RPMI8226 (cell line): ENCODE measurements at regions not wholly inside any gene's neighbourhood (a gene's known extent, or its start where the extent isn't known, plus 50 kb on each side); places are given as distances from the start of the nearest gene placed in this dataset.

Source experiments
- DNase-seq: peaks from one replicate; pipeline ENCODE4 v3.0.0-alpha.2; 2015

DNA sequence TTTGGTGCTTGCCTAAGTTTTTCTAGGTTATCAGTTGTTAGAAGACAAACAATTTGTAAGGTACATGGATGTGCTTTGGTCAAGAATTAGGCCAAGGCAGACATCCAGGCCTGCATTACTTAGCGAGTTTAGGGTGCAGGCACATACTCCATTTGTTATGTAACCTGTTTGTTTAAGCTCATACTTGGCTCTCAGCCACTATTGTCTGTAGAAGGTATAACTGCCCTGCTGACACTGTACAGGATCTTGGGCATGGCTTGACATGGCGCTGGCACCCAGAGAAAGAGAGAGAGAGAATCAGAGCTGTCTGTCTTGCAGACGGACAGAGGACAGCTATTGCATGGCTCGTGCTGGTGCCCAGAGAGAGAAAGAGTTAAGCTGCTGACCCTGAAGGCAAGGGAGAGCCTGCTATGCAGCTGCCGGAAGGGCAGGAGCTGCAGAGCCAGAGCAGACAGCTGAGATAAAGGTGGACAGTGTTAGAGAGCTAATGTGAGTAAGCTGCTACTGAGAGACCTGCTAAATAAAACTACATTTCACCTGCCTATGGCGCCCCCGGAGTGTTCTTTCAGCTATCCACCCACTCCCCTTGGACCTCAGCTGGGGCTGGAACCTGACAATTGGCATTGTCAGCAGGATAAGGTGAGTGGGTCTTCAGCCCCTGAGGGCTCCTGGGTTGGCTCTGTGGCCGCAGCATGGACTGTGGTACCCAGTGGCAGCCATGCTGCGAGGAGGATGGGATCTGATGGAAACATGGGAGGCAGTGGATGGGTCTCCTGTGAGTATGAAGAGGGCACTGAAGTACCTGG is 120.9 kb upstream of the TMEM106B start:
- DNase-seq: no peak

- no peak for DNase-seq
Measured at GRCh38 chr7:12090757-12091221, 120.3 kb upstream of the TMEM106B start.

DNA sequence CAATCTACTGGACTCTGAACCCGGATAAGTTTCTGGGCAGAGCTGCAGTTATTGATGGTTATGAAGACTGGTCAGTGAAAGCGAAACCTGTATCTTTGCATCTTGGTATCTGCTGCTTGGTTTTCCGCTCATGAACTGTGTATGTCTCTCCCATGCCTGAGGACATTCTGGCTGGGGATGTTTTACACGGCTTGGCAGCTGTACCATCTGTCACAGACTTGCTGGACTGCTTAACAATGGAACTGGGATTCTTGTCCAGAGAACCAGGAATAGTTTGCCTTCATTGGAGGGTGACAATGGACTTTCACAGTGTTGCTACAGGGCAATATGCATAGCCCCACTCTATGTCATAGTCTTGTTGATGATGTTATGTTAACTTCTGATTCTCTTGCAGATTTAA is 119.9 kb upstream of the TMEM106B start:
- no peak for DNase-seq

DNA sequence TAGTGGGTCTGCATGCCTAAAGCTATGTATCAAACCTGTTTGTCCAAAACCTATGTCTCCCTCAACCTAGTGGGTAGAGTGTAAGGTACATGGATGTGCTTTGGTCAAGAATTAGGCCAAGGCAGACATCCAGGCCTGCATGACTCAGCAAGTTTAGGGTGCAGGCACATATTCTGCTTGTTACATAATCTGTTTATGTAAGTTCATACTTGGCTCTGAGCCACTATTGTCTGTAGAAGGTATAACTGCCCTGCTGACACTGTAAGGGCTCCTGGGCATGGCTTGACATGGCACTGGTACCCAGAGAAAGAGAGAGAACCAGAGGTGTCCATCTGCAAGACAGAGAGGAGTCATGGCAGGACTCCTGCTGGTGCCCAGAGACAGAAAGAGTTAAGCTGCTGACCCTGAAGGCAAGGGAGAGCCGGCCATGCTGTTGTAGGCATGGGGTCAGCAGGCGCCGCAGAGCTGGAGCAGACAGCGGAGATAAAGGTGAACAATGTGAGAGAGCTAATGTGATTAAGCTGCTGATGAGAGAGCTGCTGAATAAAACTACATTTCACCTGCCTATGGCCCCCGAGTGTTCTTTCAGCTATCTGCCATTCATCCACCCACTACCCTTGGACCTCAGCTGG is 118.5 kb upstream of the TMEM106B start:
- no peak for DNase-seq

GRCh38 chr7:12093365-12093764 is 117.7 kb upstream of the TMEM106B start:
- DNase-seq: no peak

DNA sequence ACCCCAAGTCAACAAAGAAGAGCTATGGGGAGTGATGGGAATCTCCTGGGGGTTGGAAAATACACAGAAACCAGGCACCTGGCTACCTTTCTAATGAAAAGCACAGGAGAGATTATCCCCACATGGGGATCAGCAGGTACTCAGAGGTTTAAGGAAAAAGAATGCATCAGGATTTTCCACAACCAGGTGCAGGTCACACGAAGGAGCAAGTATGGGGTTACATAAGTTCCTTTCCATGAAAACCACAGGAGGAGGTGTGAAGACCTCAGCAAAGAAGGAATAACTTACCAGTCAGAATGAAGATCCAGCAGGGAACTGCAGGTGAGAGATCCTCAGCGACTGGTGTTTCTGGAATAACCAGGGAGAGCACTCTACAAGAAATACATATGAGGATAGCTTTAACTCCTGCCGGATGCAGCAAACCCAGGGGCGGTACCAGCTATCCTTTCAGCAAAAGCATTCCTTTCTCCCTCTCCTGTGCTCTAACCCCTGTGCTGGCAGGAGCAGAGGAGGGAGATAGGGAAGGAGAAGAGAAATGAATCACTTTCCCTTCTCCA is 116.7 kb upstream of the TMEM106B start:
- DNase-seq: no peak

GRCh38 chr7:12102126-12102525 is 109.0 kb upstream of the TMEM106B start:
- no peak for DNase-seq

- DNase-seq: no peak
Measured at GRCh38 chr7:12102527-12102926, 108.6 kb upstream of the TMEM106B start.

DNA sequence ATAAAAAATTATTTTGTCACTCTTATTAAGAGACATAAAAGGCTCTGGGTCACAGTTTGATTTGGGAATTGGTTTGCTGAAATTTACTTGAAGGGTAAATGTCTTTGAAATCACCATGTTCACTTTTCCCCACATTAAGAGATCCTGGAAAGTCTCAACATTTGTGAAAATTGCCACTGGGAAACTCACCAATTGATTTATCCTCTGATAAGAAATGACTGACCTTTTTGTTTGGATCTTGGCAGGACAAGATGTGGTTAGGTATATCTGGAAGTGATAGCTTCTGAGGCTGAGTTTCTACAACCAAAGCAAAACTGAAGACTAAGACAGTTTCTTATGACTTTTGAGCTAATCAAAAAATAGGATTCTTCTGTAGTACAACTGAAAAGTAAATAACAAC is 107.1 kb upstream of the TMEM106B start:
- DNase-seq: no peak

DNA sequence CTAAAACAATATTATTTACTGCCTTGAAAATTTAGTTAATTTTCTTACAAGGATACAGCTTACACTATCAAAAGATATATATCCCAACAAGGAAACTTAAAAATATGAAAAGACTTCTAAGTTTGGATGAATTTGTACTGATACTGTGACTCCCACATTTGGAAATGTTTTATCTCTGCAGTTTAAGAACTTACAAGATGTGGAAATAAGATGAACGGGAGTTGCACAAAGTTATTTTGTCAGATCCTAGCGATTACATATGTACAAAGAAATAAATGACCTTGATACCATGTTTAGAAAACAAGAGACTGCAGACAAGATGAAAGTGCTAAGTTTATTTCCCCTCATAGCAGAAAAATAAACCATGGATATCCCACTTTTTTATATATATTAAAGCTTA is 103.7 kb upstream of the TMEM106B start:
- DNase-seq: no peak

DNA sequence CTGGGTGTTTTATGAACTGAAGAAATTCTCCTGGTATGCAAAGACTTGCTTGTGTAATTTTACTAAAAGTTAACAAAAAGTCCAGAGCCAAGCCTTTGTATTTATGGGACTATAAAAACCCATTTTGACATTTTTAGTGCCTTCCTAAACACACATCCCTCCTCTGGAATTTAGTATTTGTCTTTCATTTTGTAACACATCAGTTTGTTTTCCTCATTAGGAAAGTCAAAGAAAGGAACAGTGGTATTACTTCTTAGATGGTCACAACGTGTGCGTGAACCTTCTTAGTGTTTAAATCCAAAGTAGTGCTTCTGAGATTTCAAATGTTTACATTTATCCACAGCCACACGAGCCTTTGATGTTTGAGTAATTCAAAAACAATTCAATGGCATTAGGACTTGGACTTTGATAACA is 103.2 kb upstream of the TMEM106B start:
- no peak for DNase-seq

- no peak for DNase-seq
Measured at GRCh38 chr7:12110425-12110824, 100.7 kb upstream of the TMEM106B start.

- no peak for DNase-seq
Measured at GRCh38 chr7:12111422-12112405, 99.4 kb upstream of the TMEM106B start.

DNA sequence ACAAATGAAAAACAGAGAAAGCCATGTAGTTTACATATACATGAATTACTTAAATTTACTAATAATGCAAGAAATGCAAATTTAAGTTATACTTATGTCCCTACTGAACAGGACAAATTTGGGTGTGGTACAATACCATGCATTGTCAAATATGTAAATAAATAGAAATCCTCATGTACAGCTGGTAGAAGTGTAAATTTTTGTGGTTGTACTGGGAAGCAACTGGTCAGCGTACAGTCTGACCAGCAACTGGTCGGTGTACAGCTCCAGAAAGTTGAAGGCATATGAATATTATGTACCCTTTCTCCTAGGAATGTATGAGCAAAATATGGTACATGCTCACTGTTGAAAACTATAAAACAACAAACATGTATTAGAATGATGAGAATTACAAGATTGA is 93.9 kb upstream of the TMEM106B start:
- DNase-seq: no peak

- DNase-seq: no peak
Measured at GRCh38 chr7:12119620-12120303, 91.3 kb upstream of the TMEM106B start.

GRCh38 chr7:12120632-12121031 is 90.5 kb upstream of the TMEM106B start:
- no peak for DNase-seq

- no peak for DNase-seq
Measured at GRCh38 chr7:12123172-12123571, 87.9 kb upstream of the TMEM106B start.

DNA sequence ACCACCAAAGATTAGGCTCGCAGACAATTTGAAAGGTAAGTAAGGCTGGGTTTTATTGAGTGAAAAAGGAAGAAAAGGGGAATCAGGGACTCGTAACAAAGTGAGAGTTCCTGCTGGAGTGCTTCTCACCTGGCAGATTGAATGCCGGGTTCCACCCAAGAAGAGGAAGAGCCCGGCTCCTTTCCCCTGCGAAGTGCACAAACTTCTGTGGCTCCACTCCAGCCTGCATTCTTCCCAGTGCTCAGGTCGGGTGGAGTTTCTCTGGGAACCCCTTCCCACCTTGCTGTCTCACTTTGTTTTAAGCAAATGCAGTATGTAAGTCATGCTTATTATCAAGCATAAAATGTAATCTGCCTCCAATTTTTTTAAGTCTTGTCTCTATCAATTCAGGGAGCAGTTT is 87.1 kb upstream of the TMEM106B start:
- no peak for DNase-seq

DNA sequence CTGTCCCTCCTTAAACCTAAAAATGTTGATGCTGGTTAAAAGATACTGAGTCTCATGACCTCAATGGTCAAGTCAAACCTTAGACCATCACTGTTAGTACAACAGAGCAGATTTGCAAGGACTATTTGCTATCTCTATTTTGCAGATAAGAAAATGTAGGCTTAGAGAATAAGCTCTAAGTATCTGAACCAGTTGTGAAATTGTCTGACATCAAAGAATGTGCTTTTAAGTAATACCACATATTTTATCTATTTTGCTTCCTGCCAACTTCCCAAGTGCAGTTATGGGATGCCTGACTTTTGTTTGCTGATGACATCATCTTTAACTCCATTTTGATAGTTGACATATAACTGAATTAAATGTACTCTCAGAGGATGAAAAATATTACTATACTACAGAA is 83.6 kb upstream of the TMEM106B start:
- no peak for DNase-seq

DNA sequence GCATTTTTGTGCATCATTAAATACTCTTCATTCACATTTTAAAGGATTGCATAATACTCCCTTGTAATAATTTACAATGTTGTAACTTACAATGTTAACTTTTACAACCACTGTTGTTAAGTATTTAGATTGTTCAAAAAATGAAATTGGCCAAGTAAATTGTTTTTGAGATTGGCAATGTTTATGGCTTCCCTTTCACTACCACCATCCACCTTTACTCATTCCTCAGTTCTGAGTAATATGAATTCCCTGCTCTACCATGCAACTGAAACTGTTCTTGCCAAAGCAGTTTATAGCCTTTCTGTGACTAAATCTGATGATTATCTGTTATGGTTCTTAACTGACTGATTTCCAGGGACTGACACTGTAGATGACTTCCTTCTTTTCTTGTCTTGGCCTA is 80.5 kb upstream of the TMEM106B start:
- DNase-seq: no peak

DNA sequence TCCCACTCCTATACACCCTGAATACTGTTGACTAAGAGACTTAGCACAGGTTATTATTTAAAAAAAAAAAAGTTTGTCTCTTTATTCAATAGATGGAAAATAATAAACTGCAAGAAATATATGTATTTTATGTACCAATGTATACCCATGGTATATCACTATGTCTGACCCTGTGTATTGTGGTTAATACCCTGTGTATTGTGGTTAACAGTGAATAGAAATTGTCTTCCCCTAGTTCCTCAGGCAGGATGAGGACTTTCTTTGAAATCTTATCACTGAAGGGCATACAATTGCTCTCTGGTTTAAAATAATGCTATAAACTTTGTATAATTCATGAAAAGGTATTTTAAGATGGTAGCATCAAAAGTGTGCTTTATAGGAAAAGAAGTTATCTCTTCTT is 80.0 kb upstream of the TMEM106B start:
- no peak for DNase-seq

DNA sequence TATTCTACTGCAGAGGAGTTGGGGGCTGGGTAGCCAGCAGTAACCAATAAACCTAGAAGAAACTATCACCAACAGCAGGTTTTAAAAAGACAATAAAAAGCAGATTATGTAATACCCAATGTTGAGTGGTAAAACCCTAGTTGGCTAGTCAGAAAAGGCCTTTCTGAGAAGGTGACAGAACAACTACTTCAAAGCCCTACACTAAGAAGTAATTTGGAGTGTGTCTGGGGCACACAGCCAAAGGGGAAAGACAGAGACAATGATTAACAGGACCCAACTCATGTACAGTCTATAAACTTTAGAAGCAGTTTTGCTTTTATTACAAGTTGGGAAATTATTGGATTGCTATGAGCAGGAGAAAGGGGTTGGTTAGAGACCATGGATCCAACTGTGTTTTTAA is 77.2 kb upstream of the TMEM106B start:
- DNase-seq: no peak
